Loucy (cell line): ENCODE measurements at regions not wholly inside any gene's neighbourhood (a gene's known extent, or its start where the extent isn't known, plus 50 kb on each side); places are given as distances from the start of the nearest gene placed in this dataset.

Experiments used
- H2AFZ ChIP-seq: fragments of 200-600 bp; sonication (generic); 2 replicates; pipeline ENCODE4 v1.6.0; 2016; ENCODE audit warnings: antibody characterized with exemption, mild to moderate bottlenecking, low read length, moderate library complexity
- H3F3A ChIP-seq: fragments of 200-600 bp; 2 replicates; pipeline ENCODE4 v1.6.0; 2016; ENCODE audit warnings: antibody characterized with exemption, low read depth, mild to moderate bottlenecking
- H3K27me3 ChIP-seq: fragments of 200-600 bp; sonication (generic); 2 replicates; pipeline ENCODE4 v1.6.1; 2014; ENCODE audit warnings: low read length, mild to moderate bottlenecking; ENCODE audit not compliant: insufficient read depth, poor library complexity, severe bottlenecking
- H3K36me3 ChIP-seq: fragments of 200-600 bp; sonication (generic); 2 replicates; pipeline ENCODE4 v1.6.1; 2016; ENCODE audit warnings: low read length; ENCODE audit not compliant: insufficient read depth
- H3K4me1 ChIP-seq: fragments of 200-600 bp; sonication (generic); 2 replicates; pipeline ENCODE4 v1.5.1; 2014; ENCODE audit warnings: low read length, mild to moderate bottlenecking; ENCODE audit not compliant: insufficient read depth, poor library complexity, severe bottlenecking
- H3K4me2 ChIP-seq: fragments of 200-600 bp; sonication (generic); 2 replicates; pipeline ENCODE4 v1.6.0; 2014; ENCODE audit warnings: antibody characterized with exemption, low read length, low read depth, mild to moderate bottlenecking; ENCODE audit not compliant: poor library complexity, severe bottlenecking
- H3K4me3 ChIP-seq: fragments of 200-600 bp; sonication (generic); 2 replicates; pipeline ENCODE4 v1.5.1; 2014; ENCODE audit warnings: low read length, mild to moderate bottlenecking, mixed read lengths; ENCODE audit not compliant: poor library complexity, severe bottlenecking
- H3K79me2 ChIP-seq: fragments of 200-600 bp; sonication (generic); 2 replicates; pipeline ENCODE4 v1.6.1; 2014; ENCODE audit warnings: low read length; ENCODE audit not compliant: insufficient read depth
- H3K9ac ChIP-seq: fragments of 200-600 bp; sonication (generic); 2 replicates; pipeline ENCODE4 v1.6.0; 2014; ENCODE audit warnings: mild to moderate bottlenecking, low read depth, low read length, moderate library complexity; ENCODE audit not compliant: poor library complexity, severe bottlenecking
- H3K9me2 ChIP-seq: fragments of 200-600 bp; sonication (generic); replicated peaks from 2 replicates; pipeline ENCODE4 v1.6.1; 2016; ENCODE audit warnings: low read depth, low read length, mixed read lengths
- H3K9me3 ChIP-seq: fragments of 200-600 bp; sonication (generic); 2 replicates; pipeline ENCODE4 v1.6.1; 2014; ENCODE audit warnings: mild to moderate bottlenecking, antibody characterized with exemption, low read length, low read depth; ENCODE audit not compliant: insufficient read depth
- H4K20me1 ChIP-seq: fragments of 200-600 bp; sonication (generic); 2 replicates; pipeline ENCODE4 v1.6.0; 2014; ENCODE audit warnings: antibody characterized with exemption, low read length, mild to moderate bottlenecking; ENCODE audit not compliant: insufficient read depth, poor library complexity, severe bottlenecking
- EZH2phosphoT487 ChIP-seq: fragments of 200-600 bp; IDR thresholded peaks from 2 replicates; pipeline ENCODE4 v1.6.1; 2018; ENCODE audit warnings: antibody characterized with exemption, mild to moderate bottlenecking, moderate library complexity, borderline replicate concordance
- TF ChIP-seq, protein P1 (sequence below): fragments of 200-600 bp; sonication (generic); conservative IDR thresholded peaks from 2 replicates; pipeline ENCODE4 v1.5.1; 2014; ENCODE audit warnings: mild to moderate bottlenecking, antibody characterized with exemption, low read length

DNA sequence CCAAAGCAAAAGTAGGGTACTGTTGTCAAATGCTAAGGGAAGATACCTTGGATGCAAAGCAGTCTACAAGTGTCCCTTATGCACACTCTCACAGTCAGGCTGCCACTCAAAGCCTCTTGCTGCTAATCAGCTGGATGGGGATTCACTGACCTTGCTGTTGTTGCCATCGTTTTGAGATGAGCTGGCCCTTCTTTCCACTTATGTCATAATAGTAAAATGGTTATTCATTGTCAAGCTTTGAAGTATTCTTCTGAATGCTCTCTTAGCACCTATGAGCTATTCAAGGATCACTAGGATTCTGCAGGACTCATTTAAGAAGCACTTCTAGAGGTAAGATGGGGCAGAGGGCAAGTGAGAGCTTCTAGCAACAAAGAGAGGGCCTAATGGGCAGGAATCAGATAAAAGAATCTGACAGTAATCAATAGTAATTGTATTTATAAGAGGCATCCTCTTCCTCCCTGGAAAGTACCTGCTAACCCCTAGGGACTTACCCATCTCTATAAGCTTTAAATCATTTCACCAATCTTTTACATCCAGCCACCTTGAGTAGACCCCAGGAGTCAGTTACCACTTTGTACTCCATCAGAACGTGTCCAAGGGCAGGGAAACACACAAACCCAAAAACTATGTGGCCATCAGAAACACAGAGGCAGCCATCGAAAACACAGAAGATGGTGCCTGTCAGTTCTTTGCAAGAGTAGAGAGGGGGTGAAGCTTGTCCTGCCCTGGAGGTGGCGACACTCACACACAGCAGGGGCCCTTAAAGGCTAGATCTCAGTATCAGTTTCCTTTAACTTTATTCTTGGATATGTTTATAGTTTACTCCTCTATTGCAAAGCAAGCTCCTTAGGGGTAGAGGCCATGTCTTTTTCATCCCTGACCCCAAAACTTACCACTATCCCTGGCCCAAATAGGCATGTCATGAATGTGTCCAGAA, 103.7 kb upstream of the NFIA start:
- Histone ChIP-seq H3K36me3 (no peaks in the 10 kb centered on the region), H3K9me2 (no peaks in the 10 kb centered on the region), H4K20me1 (no peaks in the 10 kb centered on the region), H2AFZ (peak overlapping the region; percentile 44; the same call in 1 of the 2 replicates), H3K4me1 (peaks cover 8% of the 10 kb centered on the region), H3K4me3 (no peak overlapping the region), H3K79me2 (no peaks in the 10 kb centered on the region), H3K9ac (no peak overlapping the region), H3K27me3 (no peaks in the 10 kb centered on the region), H3K9me3 (no peaks in the 10 kb centered on the region), H3K4me2 (no peak overlapping the region), H3F3A (no peaks in the 10 kb centered on the region)
- no peak for TF ChIP-seq EZH2phosphoT487
- TF ChIP-seq, protein P1, sequence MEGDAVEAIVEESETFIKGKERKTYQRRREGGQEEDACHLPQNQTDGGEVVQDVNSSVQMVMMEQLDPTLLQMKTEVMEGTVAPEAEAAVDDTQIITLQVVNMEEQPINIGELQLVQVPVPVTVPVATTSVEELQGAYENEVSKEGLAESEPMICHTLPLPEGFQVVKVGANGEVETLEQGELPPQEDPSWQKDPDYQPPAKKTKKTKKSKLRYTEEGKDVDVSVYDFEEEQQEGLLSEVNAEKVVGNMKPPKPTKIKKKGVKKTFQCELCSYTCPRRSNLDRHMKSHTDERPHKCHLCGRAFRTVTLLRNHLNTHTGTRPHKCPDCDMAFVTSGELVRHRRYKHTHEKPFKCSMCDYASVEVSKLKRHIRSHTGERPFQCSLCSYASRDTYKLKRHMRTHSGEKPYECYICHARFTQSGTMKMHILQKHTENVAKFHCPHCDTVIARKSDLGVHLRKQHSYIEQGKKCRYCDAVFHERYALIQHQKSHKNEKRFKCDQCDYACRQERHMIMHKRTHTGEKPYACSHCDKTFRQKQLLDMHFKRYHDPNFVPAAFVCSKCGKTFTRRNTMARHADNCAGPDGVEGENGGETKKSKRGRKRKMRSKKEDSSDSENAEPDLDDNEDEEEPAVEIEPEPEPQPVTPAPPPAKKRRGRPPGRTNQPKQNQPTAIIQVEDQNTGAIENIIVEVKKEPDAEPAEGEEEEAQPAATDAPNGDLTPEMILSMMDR = peak; percentile 88

DNA sequence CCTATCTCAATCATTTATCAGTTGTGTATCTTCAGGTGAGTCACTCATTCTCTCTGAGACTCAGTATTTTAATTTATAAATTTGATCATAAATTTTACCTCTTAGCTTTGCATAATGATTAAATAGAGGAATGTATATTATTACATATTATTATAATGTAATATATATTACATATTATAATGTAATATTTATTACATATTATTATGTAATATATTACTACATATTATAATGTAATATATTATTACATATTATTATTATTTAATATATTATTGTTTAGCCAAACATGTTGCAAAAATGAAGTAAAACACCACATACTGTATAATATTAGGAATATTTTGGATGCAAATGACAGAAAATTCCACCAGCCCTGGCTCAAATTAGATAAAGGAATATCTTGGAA, 104.7 kb upstream of the NFIA start:
- Histone ChIP-seq H3F3A (no peaks in the 10 kb centered on the region), H3K4me3 (no peak overlapping the region), H3K4me2 (no peak overlapping the region), H3K27me3 (no peaks in the 10 kb centered on the region), H3K36me3 (no peaks in the 10 kb centered on the region), H4K20me1 (no peaks in the 10 kb centered on the region), H3K9ac (no peak overlapping the region), H2AFZ (no peak overlapping the region), H3K79me2 (no peaks in the 10 kb centered on the region), H3K4me1 (peaks cover 18% of the 10 kb centered on the region), H3K9me3 (no peaks in the 10 kb centered on the region), H3K9me2 (no peaks in the 10 kb centered on the region)
- TF ChIP-seq EZH2phosphoT487 = no peak
- TF ChIP-seq, protein P1 = no peak

DNA sequence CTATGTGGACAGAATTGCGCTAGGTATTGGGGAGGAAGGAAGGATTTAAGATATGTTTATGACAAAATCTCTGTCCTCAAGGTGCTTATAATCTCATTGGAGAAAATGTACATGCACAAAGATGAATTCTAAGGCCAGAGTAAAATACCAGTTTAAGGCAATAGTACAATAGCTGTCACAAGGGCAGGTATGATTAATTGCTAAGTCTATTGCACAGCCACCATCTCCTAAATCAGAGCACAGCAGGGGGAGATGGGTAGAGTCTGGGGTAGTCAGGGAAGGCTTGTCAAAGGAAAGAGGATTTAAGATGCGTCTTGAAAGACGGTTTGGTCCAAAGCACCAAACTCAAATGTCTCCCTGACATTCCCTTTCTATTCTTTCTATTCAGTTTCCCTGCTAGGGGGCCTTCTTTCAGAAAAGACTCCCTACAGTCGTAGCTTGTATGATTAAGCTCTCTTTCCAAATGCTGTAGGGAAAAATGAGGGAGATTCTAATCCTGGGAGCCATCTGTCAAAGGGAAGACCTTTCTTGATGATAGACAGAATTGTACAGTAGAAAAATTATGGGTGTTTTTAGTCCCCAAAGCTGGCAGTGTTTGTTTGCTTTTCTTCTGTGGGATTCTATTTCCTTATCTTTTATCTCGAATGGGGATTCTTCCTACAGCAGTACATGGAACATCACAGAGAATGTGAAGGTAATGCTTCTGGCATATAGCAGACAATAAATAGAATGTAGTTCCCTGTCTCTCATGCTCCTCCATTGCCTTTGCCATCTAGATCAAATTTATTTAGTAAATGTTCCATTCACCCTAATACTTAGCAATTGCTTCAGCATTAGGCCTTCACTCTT, 107.6 kb upstream of the NFIA start:
- H3K4me2 ChIP-seq = no peak overlapping the region
- H3K79me2 ChIP-seq = no peaks in the 10 kb centered on the region
- H3F3A ChIP-seq = no peaks in the 10 kb centered on the region
- no peak for TF ChIP-seq EZH2phosphoT487
- TF ChIP-seq, protein P1 = no peak
- no peaks in the 10 kb centered on the region for H3K9me2 ChIP-seq
- no peaks in the 10 kb centered on the region for H3K27me3 ChIP-seq
- H3K4me1 ChIP-seq = peaks cover 24% of the 10 kb centered on the region
- H3K9me3 ChIP-seq = no peaks in the 10 kb centered on the region
- H3K9ac ChIP-seq = no peak overlapping the region
- no peaks in the 10 kb centered on the region for H3K36me3 ChIP-seq
- no peaks in the 10 kb centered on the region for H4K20me1 ChIP-seq
- no peak overlapping the region for H3K4me3 ChIP-seq
- no peak overlapping the region for H2AFZ ChIP-seq
